GM10266 (cell line): ENCODE measurements at regions not wholly inside any gene's neighbourhood (a gene's known extent, or its start where the extent isn't known, plus 50 kb on each side); places are given as distances from the start of the nearest gene placed in this dataset.

ENCODE experiments used
- DNase-seq: peaks from one replicate; pipeline ENCODE4 v3.0.0; 2012; ENCODE audit errors: extremely low spot score
- CTCF ChIP-seq: IDR thresholded peaks from 2 replicates; pipeline ENCODE4 v1.5.1; 2012; ENCODE audit warnings: mild to moderate bottlenecking, low read depth; ENCODE audit not compliant: control insufficient read depth, insufficient read depth; ENCODE audit errors: missing control alignments

- TF ChIP-seq CTCF = no peak
- DNase-seq = no peak
Measured at GRCh38 chr2:78553866-78554647, 471.4 kb upstream of the REG3G start.

GRCh38 chr2:78561876-78562275 is 463.6 kb upstream of the REG3G start:
- no peak for DNase-seq
- no peak for TF ChIP-seq CTCF

- TF ChIP-seq CTCF = no peak
- DNase-seq = no peak
Measured at GRCh38 chr2:78564666-78565065, 460.8 kb upstream of the REG3G start.

GRCh38 chr2:78568782-78569373 is 456.6 kb upstream of the REG3G start:
- no peak for DNase-seq
- TF ChIP-seq CTCF = no peak

- no peak for DNase-seq
- TF ChIP-seq CTCF = no peak
Measured at GRCh38 chr2:78576409-78576808, 449.1 kb upstream of the REG3G start.

GRCh38 chr2:78585871-78586270 is 439.6 kb upstream of the REG3G start:
- no peak for TF ChIP-seq CTCF
- no peak for DNase-seq

- TF ChIP-seq CTCF = no peak
- no peak for DNase-seq
Measured at GRCh38 chr2:78586316-78586715, 439.2 kb upstream of the REG3G start.
